HG03066 (cell line): ENCODE measurements at regions not wholly inside any gene's neighbourhood (a gene's known extent, or its start where the extent isn't known, plus 50 kb on each side); places are given as distances from the start of the nearest gene placed in this dataset.

ENCODE experiments used
- ATAC-seq: cut with Tn5 transposase; IDR thresholded peaks from one replicate; pipeline ENCODE4 v1.9.1; 2021; ENCODE audit warnings: low read depth; ENCODE audit not compliant: unreplicated experiment

DNA sequence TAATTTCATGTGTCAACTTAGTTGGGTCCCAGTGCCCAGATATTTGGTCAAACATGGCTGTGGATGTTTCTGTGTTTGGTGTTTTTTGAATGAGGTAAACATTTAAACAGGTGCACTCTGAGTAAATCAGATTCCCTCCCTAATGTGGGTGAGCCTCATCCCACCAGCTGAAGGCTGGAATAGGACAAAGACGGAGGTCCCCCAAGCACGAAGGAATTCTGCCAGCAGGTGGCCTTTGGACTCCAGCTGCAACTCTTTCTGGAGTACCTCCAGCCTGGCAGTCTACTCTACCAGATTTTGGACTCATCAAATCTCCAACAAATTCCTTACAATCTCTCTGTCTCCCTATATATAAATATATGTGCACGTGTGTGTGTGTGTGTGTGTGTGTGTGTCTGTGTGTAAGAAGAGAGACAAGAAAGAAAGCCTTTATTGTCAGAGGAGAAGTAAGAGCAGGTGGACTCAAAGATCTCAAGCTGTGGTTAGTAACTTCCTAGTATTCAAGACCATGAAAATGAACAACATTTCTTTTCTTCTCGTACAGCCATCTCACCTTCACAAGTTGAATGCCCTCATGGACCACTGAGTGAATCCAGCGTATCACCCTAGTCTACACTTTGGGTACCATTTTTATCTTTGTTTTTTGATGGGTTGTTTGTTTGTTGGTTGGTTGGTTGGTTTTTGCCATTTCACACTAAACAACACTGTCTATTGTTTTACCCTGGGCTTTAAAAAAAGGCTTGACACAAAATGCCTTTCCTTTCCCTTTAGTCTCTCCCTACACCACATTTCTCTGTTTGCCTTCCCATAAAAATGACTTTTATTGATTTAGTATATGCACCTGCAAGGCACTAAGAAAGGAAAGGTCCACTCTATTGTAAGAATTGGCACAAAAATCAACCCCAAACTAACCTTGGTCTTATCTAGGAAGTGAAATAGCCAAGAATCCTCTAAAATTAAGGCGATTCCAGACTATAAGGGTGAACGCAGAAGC lies 118.7 kb downstream of the TENT4A start:
- no peak for ATAC-seq

DNA sequence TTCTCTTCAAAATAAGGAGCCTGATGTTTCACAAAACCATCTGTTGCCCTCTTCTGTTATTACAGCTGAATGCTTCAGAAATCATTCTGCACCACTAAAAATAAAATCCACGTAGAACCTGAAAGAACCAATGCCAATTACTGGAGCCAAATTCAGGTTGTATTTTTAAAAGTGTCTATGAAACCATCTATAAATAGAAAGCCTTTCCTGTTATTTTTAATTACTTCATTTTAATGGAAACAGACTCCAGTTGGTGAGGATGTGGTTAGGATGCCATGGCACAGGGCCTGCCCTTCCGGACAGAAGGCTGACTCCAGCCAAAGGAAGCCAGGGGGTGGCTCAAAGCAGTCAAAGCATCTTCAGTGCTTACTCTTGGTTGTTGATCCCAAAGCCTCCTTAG lies 119.8 kb downstream of the TENT4A start:
- no peak for ATAC-seq

DNA sequence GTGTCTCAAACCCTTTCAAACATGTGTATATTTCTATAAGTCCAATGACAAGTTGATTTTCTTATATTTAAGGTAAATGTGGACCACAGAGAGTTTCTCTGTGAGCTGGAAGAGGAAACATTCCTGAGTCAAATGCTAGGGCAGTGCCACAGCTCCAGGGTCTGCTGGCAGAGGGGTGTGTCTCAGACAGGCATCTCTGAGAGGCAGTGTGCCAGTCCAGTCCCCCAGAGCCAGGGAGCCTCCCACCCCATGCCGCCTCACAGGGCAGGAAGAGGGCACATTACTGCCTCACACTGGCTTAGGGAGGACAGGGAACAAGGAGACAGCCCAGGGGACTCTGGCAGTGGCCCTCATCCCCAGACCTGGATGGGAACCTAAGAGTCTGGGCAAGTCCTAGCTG lies 120.2 kb downstream of the TENT4A start:
- no peak for ATAC-seq

DNA sequence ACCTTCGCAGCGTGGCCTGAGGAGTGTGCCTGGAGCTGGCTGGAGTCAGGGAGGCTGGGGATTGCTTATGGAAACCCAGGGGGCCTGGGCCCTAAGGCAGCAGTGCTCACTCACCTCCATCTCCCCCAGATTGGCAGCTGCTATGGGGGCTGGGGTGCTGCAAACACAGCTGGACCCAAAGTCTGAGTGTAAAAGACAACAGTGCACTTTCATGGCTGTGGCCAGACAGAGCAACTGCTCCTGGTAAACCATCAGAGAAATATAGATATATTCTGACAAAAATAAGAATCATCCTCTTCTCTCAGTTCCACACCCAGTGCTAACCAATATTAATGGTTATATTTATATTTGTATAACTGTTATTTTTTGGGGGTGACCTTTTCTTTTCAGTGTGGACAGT lies 123.9 kb downstream of the TENT4A start:
- no peak for ATAC-seq

DNA sequence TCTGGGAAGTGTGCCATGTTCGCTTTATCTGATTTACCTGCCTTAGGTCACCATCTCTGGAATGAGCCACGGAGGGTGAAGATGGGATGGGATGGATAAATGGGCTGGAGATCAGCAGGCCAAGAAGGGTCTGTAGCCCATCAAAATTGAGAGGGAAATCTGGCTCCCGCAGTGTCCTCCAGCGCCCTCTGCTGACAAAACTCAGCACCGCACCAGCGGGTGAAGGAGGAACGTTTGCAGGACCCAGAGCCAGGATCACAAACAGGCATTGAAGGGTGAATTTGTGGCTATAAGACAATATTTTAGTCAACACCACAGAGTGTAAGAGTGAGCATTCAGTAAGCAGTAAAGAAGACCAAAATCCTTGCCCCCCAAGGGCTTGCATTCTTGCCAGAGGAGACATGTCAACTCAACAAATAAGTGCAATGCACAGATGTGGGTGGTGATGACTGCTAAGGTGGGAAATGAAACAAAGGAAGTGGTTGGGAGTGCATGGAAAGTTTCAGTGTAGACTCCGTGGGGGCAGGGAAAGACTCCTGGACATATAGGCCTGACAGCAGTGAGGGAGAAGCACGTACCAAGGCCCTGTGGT lies 124.4 kb downstream of the TENT4A start:
- no peak for ATAC-seq

DNA sequence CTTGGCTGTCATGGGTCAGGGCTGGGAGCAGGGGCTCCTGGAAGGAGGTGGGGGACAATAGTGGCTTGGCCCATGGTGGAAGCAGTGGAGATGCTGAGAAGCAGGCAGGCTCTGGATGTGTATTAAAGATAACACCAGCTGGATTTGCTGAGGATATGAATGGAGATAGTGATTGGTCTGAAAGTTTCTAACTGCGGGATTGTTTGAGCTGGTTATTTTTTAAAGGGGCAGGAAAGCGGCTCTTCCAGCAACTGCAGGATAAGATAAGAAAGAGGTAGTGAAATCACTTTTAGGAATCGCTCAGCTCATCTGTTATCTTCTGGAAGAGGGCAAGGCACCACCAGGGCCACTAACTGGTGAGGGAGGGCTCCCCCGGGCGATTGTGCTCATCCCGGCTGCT lies 125.5 kb downstream of the TENT4A start:
- ATAC-seq = no peak

DNA sequence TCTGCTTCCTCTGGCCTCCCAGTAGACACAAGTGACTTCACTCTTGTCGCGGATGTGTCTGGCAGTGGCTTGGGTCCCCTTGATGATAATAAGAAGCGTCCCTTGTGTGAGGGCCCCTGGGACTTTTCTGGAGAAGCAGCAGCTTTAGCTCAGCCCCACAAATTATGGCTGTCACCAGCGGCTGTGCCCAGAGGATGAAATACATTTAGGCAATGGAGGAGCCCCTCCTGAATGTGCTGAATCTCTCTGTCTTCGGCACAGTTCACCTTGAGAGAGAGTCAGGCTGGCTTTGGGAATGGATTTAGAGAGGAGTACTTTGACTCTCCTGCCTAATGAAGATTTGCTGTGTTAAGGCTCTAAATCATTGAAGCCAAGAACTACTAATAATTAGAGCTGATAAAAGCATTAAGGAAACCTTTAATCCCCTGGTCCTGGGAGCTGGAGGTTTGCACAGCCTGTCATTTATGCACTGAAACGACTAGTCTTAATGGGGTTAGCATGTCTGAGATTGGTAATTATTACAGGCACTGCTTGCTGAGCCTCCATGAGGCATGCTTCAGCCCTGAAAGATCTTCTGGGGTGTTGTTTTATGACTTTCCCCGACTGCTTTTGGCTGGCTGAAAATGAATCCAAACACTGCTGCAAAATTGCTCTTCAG lies 127.0 kb downstream of the TENT4A start:
- no peak for ATAC-seq

DNA sequence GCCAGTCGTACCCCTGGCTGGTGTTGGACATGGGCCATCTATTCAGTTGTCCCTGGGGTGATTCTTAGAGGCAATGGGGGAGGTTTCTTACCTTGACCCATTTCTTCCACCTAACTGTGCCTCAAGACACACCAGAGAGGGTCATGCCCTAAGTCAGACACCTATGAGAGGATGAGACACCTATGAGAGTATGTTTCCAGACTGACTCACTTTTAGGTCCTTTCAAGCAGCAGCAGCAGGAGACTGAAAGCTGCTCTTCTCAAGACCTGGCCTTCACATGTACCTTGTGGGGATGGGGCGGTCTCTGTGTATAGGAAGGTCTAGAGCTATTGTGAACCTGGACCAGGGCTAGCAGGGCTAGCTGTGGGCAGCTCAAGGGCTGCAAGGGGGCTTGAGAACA lies 130.1 kb downstream of the TENT4A start:
- no peak for ATAC-seq

DNA sequence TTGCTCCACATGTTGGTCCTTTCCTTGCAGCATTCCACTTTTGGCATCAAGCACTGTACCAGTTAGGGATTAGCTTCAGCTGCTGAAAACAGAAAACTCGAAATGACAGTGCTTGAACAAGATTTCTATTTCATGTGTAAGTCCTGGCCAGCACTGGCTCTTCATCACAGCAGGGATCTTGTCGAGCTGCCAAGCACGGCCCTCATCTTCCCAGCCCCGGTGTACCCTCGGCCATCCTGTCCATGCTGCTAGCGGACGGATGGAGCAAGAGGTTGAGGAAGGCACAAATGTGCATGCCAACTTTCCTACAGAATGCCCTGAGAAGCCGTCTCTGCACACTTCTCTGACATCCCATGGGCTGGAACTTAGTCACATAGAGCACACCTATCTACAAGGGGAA lies 130.6 kb downstream of the TENT4A start:
- no peak for ATAC-seq

DNA sequence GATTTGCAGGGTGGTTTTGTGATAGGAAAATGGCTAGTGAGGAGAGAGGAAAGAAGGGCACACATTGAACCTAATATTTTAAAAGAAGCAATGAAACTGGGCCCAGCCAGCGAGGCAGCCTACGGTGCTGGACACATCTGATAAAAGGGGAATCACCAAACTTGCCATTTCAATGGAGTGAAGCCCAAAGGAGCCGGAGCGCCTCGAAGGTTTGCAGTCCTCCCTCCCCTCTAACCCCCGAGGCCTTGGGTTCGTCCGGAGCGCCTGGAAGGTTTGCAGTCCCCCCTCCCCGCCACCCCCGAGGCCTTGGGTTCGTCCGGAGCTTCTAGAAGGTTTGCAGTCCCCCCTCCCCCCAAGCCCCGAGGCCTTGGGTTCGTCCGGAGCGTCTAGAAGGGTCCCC lies 132.6 kb downstream of the TENT4A start:
- ATAC-seq = no peak

DNA sequence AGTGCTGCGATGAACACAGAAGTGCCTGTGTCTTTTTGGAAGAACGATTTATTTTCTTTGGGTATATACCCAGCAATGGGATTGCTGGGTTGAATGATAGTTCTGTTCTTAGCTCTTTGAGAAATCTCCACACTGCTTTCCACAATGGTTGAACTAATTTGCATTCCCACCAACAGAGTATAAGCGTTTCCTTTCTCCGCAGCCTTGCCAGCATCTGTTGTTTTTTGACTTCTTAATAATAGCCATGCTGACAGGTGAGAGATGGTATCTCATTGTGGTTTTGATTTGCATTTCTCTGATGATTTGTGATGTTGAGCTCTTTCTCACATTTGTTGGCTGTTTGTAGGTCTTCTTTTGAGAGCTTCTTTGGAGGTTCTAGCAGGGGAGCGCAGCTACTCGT lies 134.6 kb downstream of the TENT4A start:
- no peak for ATAC-seq

DNA sequence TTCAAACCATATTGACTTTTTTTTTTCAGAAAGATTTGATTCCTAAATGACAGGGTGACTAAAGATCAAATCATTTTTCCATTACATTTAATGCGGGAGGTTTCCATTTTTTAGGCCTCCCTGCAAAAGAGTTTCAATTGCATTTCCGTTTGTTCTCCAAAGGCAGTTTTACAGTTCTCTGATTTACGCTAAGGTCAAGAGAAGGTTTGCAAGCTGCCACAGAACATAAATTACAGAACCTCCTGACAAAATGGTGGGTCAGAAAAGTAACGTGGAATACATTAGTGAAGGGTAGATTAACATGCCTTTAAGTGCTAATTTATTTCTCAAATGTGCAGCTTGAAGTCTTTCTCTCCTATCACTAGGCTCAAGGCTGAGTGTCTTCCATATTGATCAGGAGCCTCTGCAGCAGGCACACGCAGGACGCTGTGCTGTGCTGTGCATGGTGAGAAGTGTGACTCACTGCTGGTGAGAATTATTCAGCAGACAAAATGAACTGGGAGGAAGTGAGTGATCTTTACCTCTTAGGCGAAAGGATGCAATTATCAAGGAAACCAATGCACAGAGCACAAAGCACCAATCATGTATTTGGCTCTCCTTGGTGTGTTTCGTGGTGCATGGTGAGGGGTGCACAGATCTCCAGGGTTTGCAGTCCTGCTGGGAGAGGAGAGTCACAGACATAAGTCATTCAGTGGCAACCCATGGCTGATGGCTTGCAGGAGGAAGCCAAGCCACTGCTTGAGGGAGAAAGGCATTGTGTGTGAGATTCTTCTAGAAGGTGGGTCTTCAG lies 136.3 kb downstream of the TENT4A start:
- no peak for ATAC-seq

DNA sequence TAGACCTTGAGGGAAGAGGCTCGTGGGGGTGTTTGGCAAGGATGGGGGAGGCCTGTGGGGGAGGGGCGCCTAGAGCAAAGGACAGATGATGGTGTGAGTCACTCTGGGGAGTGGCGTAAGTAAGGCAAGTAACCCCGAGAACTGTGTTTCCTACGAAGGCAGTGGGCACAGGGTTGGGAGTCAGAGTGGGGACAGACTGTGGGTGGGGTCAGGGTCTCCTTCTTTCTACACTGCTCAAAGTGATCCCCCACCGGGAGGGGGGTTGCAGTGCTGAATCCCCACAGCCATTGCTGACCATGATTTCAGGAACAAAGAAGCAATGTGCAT lies 136.8 kb downstream of the TENT4A start:
- no peak for ATAC-seq

DNA sequence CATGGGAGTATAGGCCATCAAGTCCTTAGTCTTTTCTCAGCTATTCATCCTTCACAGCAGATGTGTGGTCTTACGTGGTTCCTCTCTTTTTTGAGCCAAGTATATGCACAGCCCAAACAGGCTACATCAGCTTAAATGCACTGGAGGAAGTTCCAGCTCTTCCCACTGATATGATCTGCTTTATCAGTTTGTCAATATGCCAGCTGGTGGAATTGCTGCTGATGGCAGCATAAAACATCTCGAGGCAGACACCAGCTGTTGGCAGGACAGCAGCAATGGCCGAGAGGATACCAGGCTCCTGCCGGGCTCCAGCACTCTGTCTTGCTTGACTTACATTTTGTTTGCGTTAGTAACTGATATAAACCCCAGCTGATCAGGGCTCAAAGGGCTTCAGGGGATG lies 143.4 kb downstream of the TENT4A start:
- ATAC-seq = no peak

DNA sequence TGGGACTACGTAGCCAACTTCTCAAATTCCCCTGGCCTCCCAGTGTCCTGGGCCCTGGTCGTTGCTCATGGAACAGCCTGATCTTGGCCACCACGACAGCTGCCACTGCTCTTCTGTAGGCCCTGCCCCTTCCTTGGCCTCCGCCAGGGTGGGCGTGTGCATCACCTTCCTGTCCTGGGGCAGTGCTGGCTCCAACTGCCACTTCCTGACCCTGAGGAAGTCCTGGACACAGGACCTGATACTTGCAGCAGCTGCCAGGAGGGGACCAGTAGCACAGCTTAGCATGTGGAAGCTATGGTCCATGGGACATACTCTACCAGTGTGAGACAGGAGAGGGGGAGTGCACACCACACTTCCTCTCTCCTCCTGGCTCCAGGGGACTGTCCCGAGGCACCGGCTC lies 145.2 kb downstream of the TENT4A start:
- ATAC-seq = no peak

DNA sequence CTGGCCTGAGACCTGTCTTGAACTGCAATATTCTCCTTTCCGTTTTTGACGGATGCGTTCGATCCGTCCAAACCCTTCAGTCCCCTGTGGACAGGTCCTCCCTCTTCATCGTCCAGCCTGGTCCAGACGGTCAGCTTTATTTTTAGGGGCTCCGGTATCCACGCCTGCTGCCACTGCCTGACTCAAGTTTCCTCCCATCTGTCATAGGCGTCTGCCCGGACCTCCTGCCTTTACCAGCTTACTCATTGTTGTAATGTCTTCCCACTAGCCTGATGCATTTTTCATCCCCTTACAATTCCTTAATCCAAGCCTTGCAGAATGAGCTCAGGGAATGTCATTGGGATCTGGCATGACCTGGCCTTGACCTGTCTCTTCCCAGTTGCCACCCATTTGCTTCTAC lies 145.8 kb downstream of the TENT4A start:
- no peak for ATAC-seq

DNA sequence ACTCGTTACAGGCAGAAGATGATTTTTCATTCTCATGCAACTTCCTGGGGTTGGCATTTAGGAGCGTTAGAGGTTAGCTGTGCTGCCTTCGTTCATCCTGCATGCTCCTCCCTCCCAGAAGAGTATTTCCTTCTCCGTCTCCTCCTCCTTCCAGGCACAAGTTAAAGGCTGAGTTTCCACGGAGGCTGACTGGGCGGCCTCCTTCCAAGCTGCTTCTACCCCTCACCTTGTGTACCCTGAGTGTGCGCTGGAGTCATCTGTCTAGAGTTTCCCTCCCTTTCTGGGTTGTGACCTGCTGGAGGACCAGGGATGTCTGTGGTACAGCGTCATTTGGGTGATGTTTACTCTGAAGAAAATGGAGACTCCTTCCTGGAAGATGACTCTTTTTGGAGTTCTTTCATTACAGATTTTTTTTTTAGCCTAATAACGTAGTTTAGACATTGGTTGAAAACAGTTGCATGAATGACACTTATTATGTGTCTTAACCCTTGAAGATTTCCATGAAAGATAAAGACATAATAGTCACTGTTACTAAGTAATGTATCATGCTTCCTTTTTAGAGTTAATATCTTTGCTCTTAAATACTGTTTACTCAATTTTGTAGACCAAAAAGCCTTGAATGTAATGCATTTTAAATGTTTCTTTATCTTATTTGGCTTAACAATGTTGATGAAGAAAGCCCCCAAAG lies 146.9 kb downstream of the TENT4A start:
- no peak for ATAC-seq

DNA sequence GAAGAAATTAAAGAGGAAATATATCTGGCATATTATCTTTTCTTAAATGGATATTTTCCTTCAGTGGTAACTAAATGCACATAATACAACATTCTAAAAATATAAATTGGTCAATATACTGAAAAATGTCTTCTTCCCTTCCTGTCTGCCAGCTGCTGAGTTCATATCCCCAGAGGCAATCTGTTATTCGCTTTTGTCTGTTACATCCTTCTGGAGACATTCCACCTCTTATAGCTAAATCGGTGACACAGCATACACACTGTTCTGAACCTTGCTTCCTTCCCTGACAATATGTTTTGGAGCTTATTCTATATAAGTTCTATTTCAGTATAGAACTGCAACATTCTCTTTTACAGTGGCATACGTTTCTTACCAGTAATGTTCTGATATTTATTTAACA lies 147.8 kb downstream of the TENT4A start:
- no peak for ATAC-seq

DNA sequence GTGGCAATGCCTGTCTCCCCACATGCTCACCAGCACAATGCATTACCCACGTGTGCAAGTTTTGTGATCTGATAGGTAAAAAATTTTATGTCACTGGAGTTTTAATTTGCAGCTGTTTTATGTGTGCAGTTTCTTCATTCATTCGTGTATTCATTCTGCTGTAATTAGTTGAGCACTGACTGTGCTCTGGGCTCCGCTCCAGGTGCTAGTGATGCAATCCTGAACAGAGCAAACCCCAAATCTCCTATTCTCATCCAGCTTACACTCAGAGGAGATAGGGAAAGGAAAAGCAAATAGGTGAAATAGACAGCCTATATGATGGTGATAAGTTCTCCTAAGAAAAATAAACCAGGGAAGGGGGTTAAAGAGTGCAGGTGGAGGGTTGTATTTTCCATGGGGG lies 148.4 kb downstream of the TENT4A start:
- no peak for ATAC-seq

DNA sequence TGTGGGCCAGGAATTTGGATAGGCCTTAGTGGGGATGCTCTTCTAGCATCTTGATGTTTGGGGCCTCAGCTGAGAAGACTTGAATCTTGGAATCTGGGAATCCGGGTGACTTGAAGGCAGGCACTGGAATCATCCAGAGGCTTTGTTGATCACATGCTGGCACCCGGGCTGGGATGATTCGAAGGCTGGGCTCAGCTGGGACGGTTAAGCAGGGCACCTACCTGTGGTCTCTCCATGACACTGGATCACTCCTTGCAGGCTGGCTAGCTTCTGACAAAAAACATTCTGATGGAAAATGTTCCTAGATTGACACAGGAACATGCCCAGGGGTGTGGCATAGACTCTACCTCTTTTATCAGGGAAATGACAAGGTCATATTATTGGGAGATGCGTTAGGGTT lies 149.1 kb downstream of the TENT4A start:
- ATAC-seq = no peak
